ENCODE measurements at regions not wholly inside any gene's neighbourhood (a gene's known extent, or its start where the extent isn't known, plus 50 kb on each side); places are given as distances from the start of the nearest gene placed in this dataset.

DNA sequence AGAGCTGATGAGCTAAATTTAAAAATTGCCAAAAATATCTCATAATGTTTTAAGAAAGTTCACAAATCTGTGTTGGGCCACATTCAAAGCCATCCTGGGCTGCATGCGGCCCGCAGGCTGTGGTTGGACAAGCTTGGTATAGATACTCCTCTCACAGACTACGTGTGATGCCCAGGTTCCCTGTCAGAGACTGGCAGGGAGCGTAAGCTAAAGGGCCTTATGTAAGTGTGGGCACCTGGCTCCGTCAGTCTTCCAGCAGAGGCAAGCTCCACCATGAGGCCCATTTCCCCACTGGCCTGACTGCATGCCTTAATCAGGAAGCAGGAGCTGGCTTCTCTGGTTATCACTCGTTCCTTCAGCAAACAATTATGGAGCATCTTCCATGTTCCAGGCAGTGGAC lies 200.2 kb downstream of the FOXO1 start:
- TF ChIP-seq, protein P1, sequence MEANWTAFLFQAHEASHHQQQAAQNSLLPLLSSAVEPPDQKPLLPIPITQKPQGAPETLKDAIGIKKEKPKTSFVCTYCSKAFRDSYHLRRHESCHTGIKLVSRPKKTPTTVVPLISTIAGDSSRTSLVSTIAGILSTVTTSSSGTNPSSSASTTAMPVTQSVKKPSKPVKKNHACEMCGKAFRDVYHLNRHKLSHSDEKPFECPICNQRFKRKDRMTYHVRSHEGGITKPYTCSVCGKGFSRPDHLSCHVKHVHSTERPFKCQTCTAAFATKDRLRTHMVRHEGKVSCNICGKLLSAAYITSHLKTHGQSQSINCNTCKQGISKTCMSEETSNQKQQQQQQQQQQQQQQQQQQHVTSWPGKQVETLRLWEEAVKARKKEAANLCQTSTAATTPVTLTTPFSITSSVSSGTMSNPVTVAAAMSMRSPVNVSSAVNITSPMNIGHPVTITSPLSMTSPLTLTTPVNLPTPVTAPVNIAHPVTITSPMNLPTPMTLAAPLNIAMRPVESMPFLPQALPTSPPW (CRISPR knock-in tag; IDR thresholded peaks at IDR 0.05), result no peak
- TF ChIP-seq MAFF (IDR thresholded peaks at IDR 0.05; ENCODE audit: low read length) (no peak), ZNF263 (CRISPR knock-in tag; IDR thresholded peaks at IDR 0.05; ENCODE audit: borderline replicate concordance) (no peak), MAFK (IDR thresholded peaks at IDR 0.05; ENCODE audit: low read length) (no peak), ZNF707 (CRISPR knock-in tag; conservative IDR thresholded peaks at IDR 0.05) (no peak), FOS (IDR thresholded peaks at IDR 0.05; ENCODE audit: extremely low read depth, insufficient read length) (no peak)
- TF ChIP-seq, protein P2, sequence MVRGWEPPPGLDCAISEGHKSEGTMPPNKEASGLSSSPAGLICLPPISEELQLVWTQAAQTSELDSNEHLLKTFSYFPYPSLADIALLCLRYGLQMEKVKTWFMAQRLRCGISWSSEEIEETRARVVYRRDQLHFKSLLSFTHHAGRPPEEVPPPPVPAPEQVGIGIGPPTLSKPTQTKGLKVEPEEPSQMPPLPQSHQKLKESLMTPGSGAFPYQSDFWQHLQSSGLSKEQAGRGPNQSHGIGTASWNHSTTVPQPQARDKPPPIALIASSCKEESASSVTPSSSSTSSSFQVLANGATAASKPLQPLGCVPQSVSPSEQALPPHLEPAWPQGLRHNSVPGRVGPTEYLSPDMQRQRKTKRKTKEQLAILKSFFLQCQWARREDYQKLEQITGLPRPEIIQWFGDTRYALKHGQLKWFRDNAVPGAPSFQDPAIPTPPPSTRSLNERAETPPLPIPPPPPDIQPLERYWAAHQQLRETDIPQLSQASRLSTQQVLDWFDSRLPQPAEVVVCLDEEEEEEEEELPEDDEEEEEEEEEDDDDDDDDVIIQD (CRISPR knock-in tag; IDR thresholded peaks at IDR 0.05), result no peak
- TF ChIP-seq, protein P3, sequence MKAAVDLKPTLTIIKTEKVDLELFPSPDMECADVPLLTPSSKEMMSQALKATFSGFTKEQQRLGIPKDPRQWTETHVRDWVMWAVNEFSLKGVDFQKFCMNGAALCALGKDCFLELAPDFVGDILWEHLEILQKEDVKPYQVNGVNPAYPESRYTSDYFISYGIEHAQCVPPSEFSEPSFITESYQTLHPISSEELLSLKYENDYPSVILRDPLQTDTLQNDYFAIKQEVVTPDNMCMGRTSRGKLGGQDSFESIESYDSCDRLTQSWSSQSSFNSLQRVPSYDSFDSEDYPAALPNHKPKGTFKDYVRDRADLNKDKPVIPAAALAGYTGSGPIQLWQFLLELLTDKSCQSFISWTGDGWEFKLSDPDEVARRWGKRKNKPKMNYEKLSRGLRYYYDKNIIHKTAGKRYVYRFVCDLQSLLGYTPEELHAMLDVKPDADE (conservative IDR thresholded peaks at IDR 0.05; ENCODE audit: control insufficient read depth, low read depth, low read length), result no peak
